Loucy (cell line): ENCODE measurements at regions not wholly inside any gene's neighbourhood (a gene's known extent, or its start where the extent isn't known, plus 50 kb on each side); places are given as distances from the start of the nearest gene placed in this dataset.

Experiments used
- H2AFZ ChIP-seq: fragments of 200-600 bp; sonication (generic); 2 replicates; pipeline ENCODE4 v1.6.0; 2016; ENCODE audit warnings: antibody characterized with exemption, mild to moderate bottlenecking, low read length, moderate library complexity
- H3F3A ChIP-seq: fragments of 200-600 bp; 2 replicates; pipeline ENCODE4 v1.6.0; 2016; ENCODE audit warnings: antibody characterized with exemption, low read depth, mild to moderate bottlenecking
- H3K27me3 ChIP-seq: fragments of 200-600 bp; sonication (generic); 2 replicates; pipeline ENCODE4 v1.6.1; 2014; ENCODE audit warnings: low read length, mild to moderate bottlenecking; ENCODE audit not compliant: insufficient read depth, poor library complexity, severe bottlenecking
- H3K36me3 ChIP-seq: fragments of 200-600 bp; sonication (generic); 2 replicates; pipeline ENCODE4 v1.6.1; 2016; ENCODE audit warnings: low read length; ENCODE audit not compliant: insufficient read depth
- H3K4me1 ChIP-seq: fragments of 200-600 bp; sonication (generic); 2 replicates; pipeline ENCODE4 v1.5.1; 2014; ENCODE audit warnings: low read length, mild to moderate bottlenecking; ENCODE audit not compliant: insufficient read depth, poor library complexity, severe bottlenecking
- H3K4me2 ChIP-seq: fragments of 200-600 bp; sonication (generic); 2 replicates; pipeline ENCODE4 v1.6.0; 2014; ENCODE audit warnings: antibody characterized with exemption, low read length, low read depth, mild to moderate bottlenecking; ENCODE audit not compliant: poor library complexity, severe bottlenecking
- H3K4me3 ChIP-seq: fragments of 200-600 bp; sonication (generic); 2 replicates; pipeline ENCODE4 v1.5.1; 2014; ENCODE audit warnings: low read length, mild to moderate bottlenecking, mixed read lengths; ENCODE audit not compliant: poor library complexity, severe bottlenecking
- H3K79me2 ChIP-seq: fragments of 200-600 bp; sonication (generic); 2 replicates; pipeline ENCODE4 v1.6.1; 2014; ENCODE audit warnings: low read length; ENCODE audit not compliant: insufficient read depth
- H3K9ac ChIP-seq: fragments of 200-600 bp; sonication (generic); 2 replicates; pipeline ENCODE4 v1.6.0; 2014; ENCODE audit warnings: mild to moderate bottlenecking, low read depth, low read length, moderate library complexity; ENCODE audit not compliant: poor library complexity, severe bottlenecking
- H3K9me2 ChIP-seq: fragments of 200-600 bp; sonication (generic); replicated peaks from 2 replicates; pipeline ENCODE4 v1.6.1; 2016; ENCODE audit warnings: low read depth, low read length, mixed read lengths
- H3K9me3 ChIP-seq: fragments of 200-600 bp; sonication (generic); 2 replicates; pipeline ENCODE4 v1.6.1; 2014; ENCODE audit warnings: mild to moderate bottlenecking, antibody characterized with exemption, low read length, low read depth; ENCODE audit not compliant: insufficient read depth
- H4K20me1 ChIP-seq: fragments of 200-600 bp; sonication (generic); 2 replicates; pipeline ENCODE4 v1.6.0; 2014; ENCODE audit warnings: antibody characterized with exemption, low read length, mild to moderate bottlenecking; ENCODE audit not compliant: insufficient read depth, poor library complexity, severe bottlenecking
- CTCF ChIP-seq: fragments of 200-600 bp; sonication (generic); conservative IDR thresholded peaks from 2 replicates; pipeline ENCODE4 v1.5.1; 2014; ENCODE audit warnings: mild to moderate bottlenecking, antibody characterized with exemption, low read length
- EZH2phosphoT487 ChIP-seq: fragments of 200-600 bp; IDR thresholded peaks from 2 replicates; pipeline ENCODE4 v1.6.1; 2018; ENCODE audit warnings: antibody characterized with exemption, mild to moderate bottlenecking, moderate library complexity, borderline replicate concordance

GRCh38 chr7:156554488-156554887 is 86.1 kb upstream of the RNF32 start:
- TF ChIP-seq CTCF (no peak), EZH2phosphoT487 (no peak)
- Histone ChIP-seq H3K4me1 (no peaks in the 10 kb centered on the region), H3K79me2 (no peaks in the 10 kb centered on the region), H3K4me3 (no peak overlapping the region), H3K9ac (no peak overlapping the region), H3K4me2 (no peak overlapping the region), H4K20me1 (no peaks in the 10 kb centered on the region), H3K27me3 (no peaks in the 10 kb centered on the region), H3F3A (no peaks in the 10 kb centered on the region), H3K9me2 (no peaks in the 10 kb centered on the region), H3K9me3 (no peaks in the 10 kb centered on the region), H2AFZ (no peak overlapping the region), H3K36me3 (no peaks in the 10 kb centered on the region)

- TF ChIP-seq EZH2phosphoT487 (no peak), CTCF (no peak)
- no peaks in the 10 kb centered on the region for H3K36me3 ChIP-seq
- H3F3A ChIP-seq: no peaks in the 10 kb centered on the region
- no peak overlapping the region for H3K4me2 ChIP-seq
- H3K79me2 ChIP-seq: no peaks in the 10 kb centered on the region
- no peaks in the 10 kb centered on the region for H4K20me1 ChIP-seq
- no peaks in the 10 kb centered on the region for H3K4me1 ChIP-seq
- H2AFZ ChIP-seq: no peak overlapping the region
- H3K4me3 ChIP-seq: no peak overlapping the region
- H3K9me2 ChIP-seq: no peaks in the 10 kb centered on the region
- H3K9me3 ChIP-seq: no peaks in the 10 kb centered on the region
- H3K9ac ChIP-seq: no peak overlapping the region
- no peaks in the 10 kb centered on the region for H3K27me3 ChIP-seq
Observed at GRCh38 chr7:156549636-156550035, 90.9 kb upstream of the RNF32 start.

GRCh38 chr7:156547884-156548561 is 92.6 kb upstream of the RNF32 start:
- Histone ChIP-seq H3K4me3 (no peak overlapping the region), H3K9me2 (no peaks in the 10 kb centered on the region), H3K9me3 (no peaks in the 10 kb centered on the region), H4K20me1 (no peaks in the 10 kb centered on the region), H3K36me3 (no peaks in the 10 kb centered on the region), H3K4me1 (no peaks in the 10 kb centered on the region), H2AFZ (no peak overlapping the region), H3K27me3 (no peaks in the 10 kb centered on the region), H3K4me2 (no peak overlapping the region), H3F3A (no peaks in the 10 kb centered on the region), H3K79me2 (no peaks in the 10 kb centered on the region), H3K9ac (no peak overlapping the region)
- TF ChIP-seq CTCF: no peak
- TF ChIP-seq EZH2phosphoT487: no peak
